ENCODE measurements at regions not wholly inside any gene's neighbourhood (a gene's known extent, or its start where the extent isn't known, plus 50 kb on each side); places are given as distances from the start of the nearest gene placed in this dataset.

- no peak for DNase-seq
Measured at GRCh38 chr6:147717991-147718390, 209.5 kb downstream of the SAMD5 start.

- no peak for DNase-seq
Measured at GRCh38 chr6:147722158-147722557, 213.7 kb downstream of the SAMD5 start.

GRCh38 chr6:147724454-147724853 lies 216.0 kb downstream of the SAMD5 start:
- no peak for DNase-seq

- DNase-seq, result no peak
Measured at GRCh38 chr6:147726342-147726741, 217.9 kb downstream of the SAMD5 start.

- no peak for DNase-seq
Measured at GRCh38 chr6:147728903-147729302, 220.4 kb downstream of the SAMD5 start.

- DNase-seq, result no peak
Measured at GRCh38 chr6:147733686-147734085, 225.2 kb downstream of the SAMD5 start.

- no peak for DNase-seq
Measured at GRCh38 chr6:147734151-147734550, 225.7 kb downstream of the SAMD5 start.

GRCh38 chr6:147735924-147736323 lies 227.4 kb downstream of the SAMD5 start:
- DNase-seq, result no peak

- DNase-seq, result no peak
Measured at GRCh38 chr6:147737115-147737514, 228.6 kb downstream of the SAMD5 start.

- DNase-seq, result no peak
Measured at GRCh38 chr6:147738099-147738498, 229.6 kb downstream of the SAMD5 start.

GRCh38 chr6:147738516-147739162 lies 230.1 kb downstream of the SAMD5 start:
- no peak for DNase-seq

- no peak for DNase-seq
Measured at GRCh38 chr6:147740326-147740725, 231.8 kb downstream of the SAMD5 start.

GRCh38 chr6:147740916-147741315 lies 232.4 kb downstream of the SAMD5 start:
- no peak for DNase-seq

- no peak for DNase-seq
Measured at GRCh38 chr6:147741389-147741788, 232.9 kb downstream of the SAMD5 start.

- DNase-seq, result no peak
Measured at GRCh38 chr6:147742440-147742839, 233.9 kb downstream of the SAMD5 start.

- DNase-seq, result no peak
Measured at GRCh38 chr6:147744012-147744411, 235.5 kb downstream of the SAMD5 start.

GRCh38 chr6:147749331-147749730 lies 240.8 kb downstream of the SAMD5 start:
- DNase-seq, result no peak

GRCh38 chr6:147750413-147750812 lies 241.9 kb downstream of the SAMD5 start:
- peak; percentile 6 for DNase-seq

GRCh38 chr6:147751232-147751631 lies 242.7 kb downstream of the SAMD5 start:
- DNase-seq, result no peak

GRCh38 chr6:147752689-147753403 lies 244.4 kb downstream of the SAMD5 start:
- DNase-seq, result no peak

GRCh38 chr6:147755999-147756398 lies 247.5 kb downstream of the SAMD5 start:
- DNase-seq, result no peak

- DNase-seq, result no peak
Measured at GRCh38 chr6:147756891-147757290, 248.4 kb downstream of the SAMD5 start.

- no peak for DNase-seq
Measured at GRCh38 chr6:147757291-147757690, 248.8 kb downstream of the SAMD5 start.

- DNase-seq, result no peak
Measured at GRCh38 chr6:147758303-147758702, 249.8 kb downstream of the SAMD5 start.

- DNase-seq, result no peak
Measured at GRCh38 chr6:147759093-147759492, 250.6 kb downstream of the SAMD5 start.

Measured in NCI-H748 treated with DMSO at 0.1 percent for 48 hours (cell line).